ENCODE measurements at regions not wholly inside any gene's neighbourhood (a gene's known extent, or its start where the extent isn't known, plus 50 kb on each side); places are given as distances from the start of the nearest gene placed in this dataset.

GRCh38 chr22:45105281-45105702 lies 58.4 kb upstream of the NUP50 start (continued):
- TF ChIP-seq CREB3L1 (IDR thresholded peaks at IDR 0.05; ENCODE audit: borderline replicate concordance, low read depth) (no peak), ZNF24 (IDR thresholded peaks at IDR 0.05) (no peak), KDM1A (IDR thresholded peaks at IDR 0.05) (no peak), NFYB (IDR thresholded peaks at IDR 0.05; ENCODE audit: extremely low read depth, insufficient read length) (no peak), ZNF431 (CRISPR knock-in tag; IDR thresholded peaks at IDR 0.05) (no peak), CBX3 (IDR thresholded peaks at IDR 0.05; ENCODE audit: borderline replicate concordance in 1 of 2, low read length in 2 of 2) (no peak), HDAC6 (IDR thresholded peaks at IDR 0.05; ENCODE audit: low read depth, low read length) (no peak), KLF16 (IDR thresholded peaks at IDR 0.05) (no peak), MEF2D (tag; conservative IDR thresholded peaks at IDR 0.05; ENCODE audit: low read depth) (no peak), PCBP1 (IDR thresholded peaks at IDR 0.05; ENCODE audit: low read depth, low read length, poor library complexity, severe bottlenecking) (no peak), RBM39 (optimal IDR thresholded peaks at IDR 0.05; ENCODE audit: low read depth, low read length) (no peak), TRIM28 (IDR thresholded peaks at IDR 0.05) (no peak)

- H3K4me3 ChIP-seq: no peak overlapping the region
- POLR2A ChIA-PET: interaction anchor here (0.6 kb wide), 1 partner anchor 71 kb away, joined by 3 read pairs; no protein-coding TSS in a partner anchor
- peaks cover 2 to 19% of the 10 kb centered on the region in 2 experiments; a peak in 4 of 5 replicates for H3K27me3 ChIP-seq (ENCODE audit: control insufficient read depth in 2 of 2, insufficient read depth in 2 of 2, low read length in 2 of 2)
- no peak overlapping the region for H3K4me2 ChIP-seq (ENCODE audit: insufficient read depth, low read length)
- ATAC-seq (no peak), FAIRE-seq (no peak), DNase-seq (ENCODE audit: extremely low read depth in 1 of 4, low spot score in 3 of 4) (no peak)
- no peak overlapping the region for H2AFZ ChIP-seq (ENCODE audit: low read depth, low read length)
- H3K27ac ChIP-seq (ENCODE audit: extremely low read depth, low read depth, low read length): no peak overlapping the region
- no peaks in the 10 kb centered on the region for H3K9me1 ChIP-seq (ENCODE audit: control insufficient read depth, insufficient read depth, low read length)
- no peak overlapping the region for H3K9ac ChIP-seq (ENCODE audit: insufficient read depth in 1 of 2, low read depth in 2 of 2, low read length in 2 of 2)
- no peaks in the 10 kb centered on the region for H3K79me2 ChIP-seq (ENCODE audit: control insufficient read depth, insufficient read depth, low read length)
- no peaks in the 10 kb centered on the region for H3K36me3 ChIP-seq (ENCODE audit: control insufficient read depth, insufficient read depth, low read length)
- intact Hi-C loops (cut with micrococcal nuclease) (loop anchor here (10.0 kb wide), 1 partner anchor 97 kb away; no protein-coding TSS in a partner anchor), in situ Hi-C loops (cut with MboI) (loop anchor here (10.0 kb wide), 2 partner anchors 47 to 347 kb away; no protein-coding TSS in a partner anchor)
- no peaks in the 10 kb centered on the region for H3K9me3 ChIP-seq (replicated peaks; ENCODE audit: control insufficient read depth, insufficient read depth, low read depth, low read length)
- BruUV-seq (replicated peaks): no TSS peak
- no peaks in the 10 kb centered on the region; a peak in 1 of 5 replicates for H3K4me1 ChIP-seq (replicated peaks in 1 of 2; ENCODE audit: control insufficient read depth in 2 of 2, insufficient read depth in 2 of 2, low read length in 2 of 2)
- CTCF ChIA-PET (ENCODE audit: low intra/inter-chr PET ratio): no interaction called here
- WGBS (ENCODE audit: insufficient coverage, low coverage, missing lambda C conversion rate): 0% methylated on average over 6 of the region's 6 CpGs
- H4K20me1 ChIP-seq (replicated peaks; ENCODE audit: control insufficient read depth, insufficient read depth, low read length): no peaks in the 10 kb centered on the region
- peak; percentile 40 for TF ChIP-seq RBM25 (IDR thresholded peaks at IDR 0.05; ENCODE audit: low read depth, low read length, severe bottlenecking)
These were observed 56.1 kb upstream of the NUP50 start for GRCh38 chr22:45107671-45108070.
